ENCODE measurements at regions not wholly inside any gene's neighbourhood (a gene's known extent, or its start where the extent isn't known, plus 50 kb on each side); places are given as distances from the start of the nearest gene placed in this dataset.

DNA sequence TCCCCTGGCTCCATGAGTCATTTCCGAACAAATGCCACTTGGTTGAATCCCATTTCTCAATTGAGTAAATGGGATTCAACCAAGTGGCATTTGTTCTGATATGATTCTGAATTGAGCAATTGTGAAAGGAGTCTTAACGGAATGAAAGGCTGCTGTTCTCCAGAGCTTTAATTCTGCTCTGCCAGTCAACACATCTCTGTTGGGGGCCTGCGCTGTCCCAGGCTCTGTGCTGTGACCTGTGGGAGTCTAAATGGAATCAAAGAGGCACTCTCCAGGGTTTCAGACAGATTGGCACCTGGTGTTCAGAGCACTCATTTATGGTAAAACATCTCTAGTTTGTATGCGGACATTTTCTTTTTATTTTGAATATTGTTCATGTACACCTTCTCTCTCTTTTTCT lies 126.2 kb downstream of the WSCD1 start:
- Mint-ChIP-seq H3K27ac (no peak overlapping the region), H3K4me1 (ENCODE audit: low read depth) (no peaks in the 10 kb centered on the region), H3K4me3 (no peak overlapping the region), H3K36me3 (ENCODE audit: low read depth) (no peaks in the 10 kb centered on the region), H3K9me3 (peaks cover 5% of the 10 kb centered on the region), H3K27me3 (peaks cover 12% of the 10 kb centered on the region)
- no peak for DNase-seq

- Mint-ChIP-seq H3K27me3 (peaks cover 13% of the 10 kb centered on the region), H3K27ac (no peak overlapping the region), H3K36me3 (ENCODE audit: low read depth) (no peaks in the 10 kb centered on the region), H3K9me3 (peaks cover 5% of the 10 kb centered on the region), H3K4me3 (no peak overlapping the region), H3K4me1 (ENCODE audit: low read depth) (no peaks in the 10 kb centered on the region)
- no peak for DNase-seq
Observed at GRCh38 chr17:6195123-6195522, 124.9 kb downstream of the WSCD1 start.

- Mint-ChIP-seq H3K4me3 (no peak overlapping the region), H3K27ac (no peak overlapping the region), H3K9me3 (peaks cover 5% of the 10 kb centered on the region), H3K27me3 (peaks cover 22% of the 10 kb centered on the region), H3K36me3 (ENCODE audit: low read depth) (no peaks in the 10 kb centered on the region), H3K4me1 (ENCODE audit: low read depth) (no peaks in the 10 kb centered on the region)
- DNase-seq = no peak
Observed at GRCh38 chr17:6191405-6192324, 121.5 kb downstream of the WSCD1 start.

DNA sequence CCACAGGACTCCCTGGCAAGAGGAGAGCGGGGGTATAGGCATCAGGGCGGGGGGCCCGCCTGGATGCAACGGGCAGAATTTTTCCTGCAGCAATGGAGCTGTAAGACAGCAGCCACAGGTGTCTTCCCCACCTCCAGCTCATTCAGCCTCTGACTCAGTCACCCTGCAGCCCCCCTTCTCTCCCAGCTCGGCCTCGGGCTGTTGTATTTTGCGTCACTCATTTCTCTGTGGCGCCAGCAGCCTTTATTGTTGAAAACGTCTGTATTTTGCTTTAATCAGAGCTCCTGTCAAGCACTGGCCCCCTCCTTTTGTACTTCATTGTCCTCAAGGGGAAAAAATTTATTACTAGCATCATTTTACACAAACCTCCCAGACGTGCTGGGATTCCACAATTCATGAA lies 117.7 kb downstream of the WSCD1 start:
- no peaks in the 10 kb centered on the region for H3K4me1 Mint-ChIP-seq (ENCODE audit: low read depth)
- H3K36me3 Mint-ChIP-seq (ENCODE audit: low read depth) = no peaks in the 10 kb centered on the region
- no peaks in the 10 kb centered on the region for H3K9me3 Mint-ChIP-seq
- no peak for DNase-seq
- H3K27me3 Mint-ChIP-seq = peaks cover 24% of the 10 kb centered on the region
- H3K4me3 Mint-ChIP-seq = no peak overlapping the region
- no peak overlapping the region for H3K27ac Mint-ChIP-seq

- DNase-seq = no peak
- Mint-ChIP-seq H3K36me3 (ENCODE audit: low read depth) (no peaks in the 10 kb centered on the region), H3K4me3 (no peak overlapping the region), H3K27ac (no peak overlapping the region), H3K9me3 (no peaks in the 10 kb centered on the region), H3K4me1 (ENCODE audit: low read depth) (no peaks in the 10 kb centered on the region), H3K27me3 (peaks cover 31% of the 10 kb centered on the region)
Observed at GRCh38 chr17:6186998-6187397, 116.8 kb downstream of the WSCD1 start.

GRCh38 chr17:6184508-6184907 lies 114.3 kb downstream of the WSCD1 start:
- no peak for DNase-seq
- H3K4me1 Mint-ChIP-seq (ENCODE audit: low read depth) = no peaks in the 10 kb centered on the region
- no peak overlapping the region for H3K27ac Mint-ChIP-seq
- H3K4me3 Mint-ChIP-seq = no peak overlapping the region
- peaks cover 26% of the 10 kb centered on the region for H3K27me3 Mint-ChIP-seq
- no peaks in the 10 kb centered on the region for H3K36me3 Mint-ChIP-seq (ENCODE audit: low read depth)
- H3K9me3 Mint-ChIP-seq = no peaks in the 10 kb centered on the region

DNA sequence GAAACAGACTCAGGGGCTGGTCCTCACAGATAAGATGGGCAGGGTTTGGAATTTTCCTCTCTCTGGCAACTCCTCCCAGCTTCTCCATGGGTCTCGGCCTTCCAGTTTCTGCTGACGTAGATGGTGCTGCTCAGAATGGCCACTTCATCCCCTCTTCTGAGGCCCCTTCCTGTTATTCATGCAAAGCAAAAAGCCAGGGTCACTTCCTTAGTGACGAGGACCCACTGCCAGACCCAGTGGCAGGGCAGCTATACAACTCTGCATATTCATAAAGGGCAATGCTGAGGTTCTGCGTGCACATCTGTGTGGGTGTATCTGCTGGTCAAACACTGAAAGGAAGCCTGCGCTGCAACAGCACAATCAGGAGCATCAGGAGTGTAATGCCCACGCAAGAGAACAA lies 108.8 kb downstream of the WSCD1 start:
- no peak for DNase-seq
- H3K36me3 Mint-ChIP-seq (ENCODE audit: low read depth) = no peaks in the 10 kb centered on the region
- H3K27me3 Mint-ChIP-seq = peaks cover 38% of the 10 kb centered on the region
- H3K4me3 Mint-ChIP-seq = no peak overlapping the region
- H3K4me1 Mint-ChIP-seq (ENCODE audit: low read depth) = no peaks in the 10 kb centered on the region
- H3K27ac Mint-ChIP-seq = no peak overlapping the region
- no peaks in the 10 kb centered on the region for H3K9me3 Mint-ChIP-seq

DNA sequence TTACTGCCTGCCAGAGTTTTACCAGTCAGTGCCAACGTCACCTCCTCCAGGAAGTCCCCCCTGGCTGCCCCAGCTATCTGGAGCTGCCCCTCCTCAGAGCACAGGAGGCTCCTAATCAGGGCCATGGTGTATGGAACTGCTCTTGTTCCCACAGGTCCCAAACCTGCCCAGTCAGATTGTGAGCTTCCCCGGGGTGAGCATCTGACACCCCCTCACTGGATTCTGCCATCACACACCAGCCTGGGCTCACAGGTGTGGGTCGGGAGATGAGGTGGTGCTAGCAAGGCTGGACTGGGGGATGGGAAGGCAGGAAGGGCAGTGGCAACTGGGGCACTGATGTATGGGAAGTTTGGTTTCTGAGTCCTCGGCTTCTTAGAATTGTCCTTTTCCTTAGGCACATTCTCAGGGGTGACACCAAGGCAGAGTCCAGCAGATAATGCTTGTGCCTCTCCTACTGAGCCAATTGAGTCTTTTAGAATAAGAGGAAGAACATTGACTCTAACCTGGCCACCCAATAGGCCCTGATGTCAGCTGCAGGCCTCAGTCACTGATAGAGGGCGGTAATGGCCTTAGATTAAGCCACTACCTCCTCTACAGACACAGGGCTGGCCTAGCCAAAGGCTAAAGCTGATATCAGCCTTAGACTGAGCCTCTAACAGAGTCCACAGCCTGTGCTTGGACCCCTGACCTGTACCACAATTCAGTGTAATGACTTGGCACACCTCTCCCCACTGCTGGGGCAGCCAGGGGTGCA lies 107.9 kb downstream of the WSCD1 start:
- H3K4me1 Mint-ChIP-seq (ENCODE audit: low read depth) = no peaks in the 10 kb centered on the region
- no peak overlapping the region for H3K27ac Mint-ChIP-seq
- H3K9me3 Mint-ChIP-seq = no peaks in the 10 kb centered on the region
- H3K36me3 Mint-ChIP-seq (ENCODE audit: low read depth) = no peaks in the 10 kb centered on the region
- H3K27me3 Mint-ChIP-seq = peaks cover 38% of the 10 kb centered on the region
- DNase-seq = no peak
- H3K4me3 Mint-ChIP-seq = no peak overlapping the region
